Kidney (tissue), 13 donors: ENCODE measurements at regions not wholly inside any gene's neighbourhood (a gene's known extent, or its start where the extent isn't known, plus 50 kb on each side); places are given as distances from the start of the nearest gene placed in this dataset.

Experiments used
- DNase-seq, 5 donors: peaks; one replicate each; pipeline ENCODE4 v3.0.0-alpha.2; 2013 to 2020
- FAIRE-seq: peaks from 2 replicates; lab custom pipeline; 2012; peaks lifted over from hg19 to GRCh38; lab: Jason Lieb, UNC
- H3K27ac ChIP-seq, 2 donors: one replicate each; pipeline ENCODE4 v1.7.0; 2013; ENCODE audit warnings: low read depth in 2 of 2, low read length in 2 of 2, inconsistent platforms in 1 of 2
- H3K27me3 ChIP-seq: one replicate; pipeline ENCODE4 v1.7.1; 2013; ENCODE audit warnings: low read length, inconsistent platforms; ENCODE audit not compliant: control insufficient read depth, insufficient read depth
- H3K36me3 ChIP-seq, 3 donors: one replicate each; pipeline versions ENCODE4 v1.7.0 to v1.7.1; 2013; ENCODE audit warnings: low read length in 3 of 3, control low read depth in 1 of 3, inconsistent platforms in 1 of 3; ENCODE audit not compliant: insufficient read depth in 3 of 3, control insufficient read depth in 2 of 3
- H3K4me1 ChIP-seq, 3 donors: one replicate each; pipeline versions ENCODE4 v1.7.0 to v1.7.1; 2013; ENCODE audit warnings: low read length in 3 of 3, inconsistent platforms in 1 of 3, low read depth in 1 of 3; ENCODE audit not compliant: control insufficient read depth in 2 of 3, insufficient read depth in 2 of 3
- H3K4me3 ChIP-seq, 3 donors: one replicate each; pipeline versions ENCODE4 v1.7.0 to v1.8.1; 2013; ENCODE audit warnings: low read length in 3 of 3, control low read depth in 1 of 3, inconsistent platforms in 1 of 3
- H3K9ac ChIP-seq, 3 donors: one replicate each; pipeline versions ENCODE4 v1.7.0 to v1.7.1; 2013; ENCODE audit warnings: low read length in 3 of 3, control low read depth in 1 of 3, inconsistent platforms in 1 of 3
- H3K9me3 ChIP-seq, 3 donors: one replicate each; pipeline versions ENCODE4 v1.7.0 to v1.7.1; 2013; ENCODE audit warnings: low read length in 3 of 3, control low read depth in 1 of 3, inconsistent platforms in 1 of 3; ENCODE audit not compliant: control insufficient read depth in 2 of 3, insufficient read depth in 1 of 3
- CTCF ChIP-seq: IDR thresholded peaks from 3 replicates; pipeline ENCODE4 v1.5.1; 2012; ENCODE audit warnings: mild to moderate bottlenecking, moderate library complexity, borderline replicate concordance; ENCODE audit not compliant: insufficient read depth; ENCODE audit errors: extremely low read depth
- intact Hi-C: fragments of 100-400 bp; cut with DNase I; formaldehyde crosslinking; loops from one replicate; pipeline ENCODE4 v1.11.1; 2022
- donor health status: control.
- donor health status: control.
- donor health status: control.
- donor health status: control.
- donor health status: control.
- donor health status: DM: yes; HTN: yes; CAD: no.
- donor health status: Normal renal cell carcinoma (clear cell type).

- DNase-seq, result no peak
- no peak overlapping the region for H3K4me3 ChIP-seq
- TF ChIP-seq CTCF, result no peak
- no peaks in the 10 kb centered on the region for H3K4me1 ChIP-seq
- peak; percentile 76 for FAIRE-seq
- no peaks in the 10 kb centered on the region for H3K36me3 ChIP-seq
- no peaks in the 10 kb centered on the region for H3K27me3 ChIP-seq
- H3K9ac ChIP-seq, result no peak overlapping the region
- H3K27ac ChIP-seq, result no peak overlapping the region
- no peaks in the 10 kb centered on the region for H3K9me3 ChIP-seq
- intact Hi-C loops, result no loop called here
These were observed 1139.3 kb downstream of the DIAPH3 start for GRCh38 chr13:59024434-59024833.

GRCh38 chr13:59034198-59034597 is 1129.5 kb downstream of the DIAPH3 start:
- intact Hi-C loops, result no loop called here
- Histone ChIP-seq H3K36me3 (no peaks in the 10 kb centered on the region), H3K4me1 (no peaks in the 10 kb centered on the region), H3K9ac (no peak overlapping the region), H3K9me3 (no peaks in the 10 kb centered on the region), H3K27ac (no peak overlapping the region), H3K27me3 (no peaks in the 10 kb centered on the region), H3K4me3 (no peak overlapping the region)
- no peak for TF ChIP-seq CTCF
- DNase-seq (no peak), FAIRE-seq (no peak)

GRCh38 chr13:59038824-59039223 is 1124.9 kb downstream of the DIAPH3 start:
- no peaks in the 10 kb centered on the region for H3K36me3 ChIP-seq
- no peaks in the 10 kb centered on the region for H3K4me1 ChIP-seq
- DNase-seq (no peak), FAIRE-seq (no peak)
- no peak overlapping the region for H3K4me3 ChIP-seq
- no peak overlapping the region for H3K27ac ChIP-seq
- TF ChIP-seq CTCF, result no peak
- H3K9ac ChIP-seq, result no peak overlapping the region
- no peaks in the 10 kb centered on the region for H3K27me3 ChIP-seq
- H3K9me3 ChIP-seq, result no peaks in the 10 kb centered on the region
- intact Hi-C loops, result no loop called here

- intact Hi-C loops, result no loop called here
- Histone ChIP-seq H3K4me3 (no peak overlapping the region), H3K27me3 (no peaks in the 10 kb centered on the region), H3K36me3 (no peaks in the 10 kb centered on the region), H3K9ac (no peak overlapping the region), H3K4me1 (no peaks in the 10 kb centered on the region), H3K27ac (no peak overlapping the region), H3K9me3 (no peaks in the 10 kb centered on the region)
- DNase-seq (no peak), FAIRE-seq (no peak)
- no peak for TF ChIP-seq CTCF
These were observed 1120.7 kb downstream of the DIAPH3 start for GRCh38 chr13:59043016-59043415.
